Kidney tubule cell (primary cell): ENCODE measurements at regions not wholly inside any gene's neighbourhood (a gene's known extent, or its start where the extent isn't known, plus 50 kb on each side); places are given as distances from the start of the nearest gene placed in this dataset.
"Not testable (repeated sequence)": the region's sequence is repeated elsewhere in the genome, so short reads cannot be mapped to it uniquely, and the experiment has no call there.

Source experiments
- DNase-seq: peaks from one replicate; pipeline ENCODE4 v3.0.0-alpha.2; 2018; ENCODE audit warnings: low spot score

DNA sequence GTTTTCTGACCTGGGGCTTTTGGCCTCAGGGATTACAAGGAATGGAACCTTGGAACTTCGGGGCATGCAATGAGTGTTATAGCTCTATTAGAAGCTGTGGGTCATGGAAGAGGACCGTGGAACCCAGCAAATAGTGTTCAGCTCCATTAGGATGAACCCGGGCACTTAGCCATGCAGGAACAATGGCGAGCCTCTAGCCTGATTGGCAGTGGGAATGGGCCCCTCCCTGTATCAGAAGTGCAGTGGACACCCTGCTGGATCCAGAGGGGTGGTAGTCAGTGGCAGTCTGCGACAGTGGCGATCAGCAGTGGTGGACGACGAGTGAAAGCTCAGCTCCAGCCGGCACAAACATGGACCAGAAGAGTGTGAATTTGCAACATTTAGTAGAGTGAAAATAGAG is 315.4 kb upstream of the TECRL start:
- DNase-seq = no peak

DNA sequence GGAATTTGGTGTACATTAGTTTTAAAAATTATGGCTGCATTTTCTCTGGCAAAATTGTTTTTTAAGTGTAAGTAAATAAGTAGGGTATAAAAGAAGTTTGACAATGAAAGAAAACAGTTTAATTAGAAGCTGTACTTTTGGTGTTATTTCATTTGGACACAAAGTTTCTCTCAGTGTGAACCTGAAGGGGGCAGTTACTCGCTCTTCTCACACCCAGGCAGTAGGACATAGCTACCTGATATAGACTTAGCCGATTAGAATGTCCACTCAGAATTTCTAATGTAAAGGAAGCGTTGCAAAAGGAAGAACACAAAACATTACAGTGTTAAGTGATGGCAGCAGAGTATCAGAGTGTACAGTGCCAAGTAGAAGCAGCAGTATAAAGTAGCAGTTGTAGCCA is 311.9 kb upstream of the TECRL start:
- no peak for DNase-seq

DNA sequence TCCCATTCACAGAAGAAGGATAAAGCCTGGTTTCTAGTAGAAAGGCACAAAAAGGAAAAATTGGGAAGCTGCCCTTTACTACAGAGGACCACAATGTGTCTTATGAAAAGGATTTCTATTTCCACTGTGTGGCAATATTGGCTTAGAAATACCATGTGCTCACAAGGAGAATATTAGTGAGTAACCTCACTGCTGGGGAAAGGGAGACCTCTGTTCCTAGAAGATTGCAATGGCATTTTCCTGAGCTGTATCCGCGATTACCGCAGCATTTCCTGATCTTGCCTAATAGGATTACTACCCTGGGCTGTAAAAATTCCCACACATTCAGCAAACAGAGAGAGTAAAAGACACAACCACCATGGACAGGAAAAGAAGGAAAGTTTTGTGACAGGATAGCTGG is 308.8 kb upstream of the TECRL start:
- DNase-seq = peak; percentile 60

DNA sequence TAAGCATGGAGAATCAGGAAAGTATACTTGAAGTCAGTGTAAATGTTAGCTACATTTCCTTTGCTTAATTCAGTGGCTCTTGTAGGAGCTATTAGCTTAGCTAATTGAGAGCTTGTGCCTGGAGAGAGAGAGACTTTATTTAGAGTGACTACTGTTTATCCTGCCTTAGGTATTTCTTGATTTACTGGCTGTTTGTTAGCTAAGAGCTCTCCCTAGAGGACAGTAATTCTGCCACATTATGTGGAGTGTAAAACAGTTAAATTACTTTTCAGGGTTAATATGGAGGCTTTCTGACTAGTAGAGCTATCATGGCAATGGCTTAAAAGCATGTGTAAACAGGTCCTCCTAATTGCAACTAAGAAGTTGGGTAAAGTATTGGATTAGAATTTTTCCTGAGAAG is 306.5 kb upstream of the TECRL start:
- no peak for DNase-seq

DNA sequence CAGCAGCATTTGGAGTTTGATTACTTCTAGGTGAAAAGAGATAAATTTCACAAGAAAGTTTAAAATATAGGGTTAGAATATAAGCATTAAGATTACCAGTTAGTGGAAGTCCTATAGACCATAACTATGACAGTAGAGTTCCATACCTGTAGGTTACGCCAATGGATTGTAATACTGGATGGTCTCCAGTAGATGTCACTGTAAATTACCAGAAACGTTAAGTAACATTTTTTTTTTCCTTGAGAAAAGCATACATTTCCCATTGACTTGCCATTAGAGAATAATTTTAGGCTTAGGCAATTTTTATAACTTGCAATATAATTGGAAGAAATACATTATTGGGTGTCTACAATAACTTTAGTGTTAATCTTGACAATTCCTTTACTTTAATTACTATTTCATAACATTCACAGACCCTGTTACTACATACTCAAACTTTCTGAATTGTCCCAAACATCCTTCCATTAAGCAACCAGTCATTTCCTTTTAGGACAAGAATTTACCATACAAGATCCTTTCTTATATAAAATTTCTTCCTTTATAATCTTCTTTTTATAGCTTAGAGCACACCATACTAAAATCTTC is 304.1 kb upstream of the TECRL start:
- peak; percentile 50 for DNase-seq

DNA sequence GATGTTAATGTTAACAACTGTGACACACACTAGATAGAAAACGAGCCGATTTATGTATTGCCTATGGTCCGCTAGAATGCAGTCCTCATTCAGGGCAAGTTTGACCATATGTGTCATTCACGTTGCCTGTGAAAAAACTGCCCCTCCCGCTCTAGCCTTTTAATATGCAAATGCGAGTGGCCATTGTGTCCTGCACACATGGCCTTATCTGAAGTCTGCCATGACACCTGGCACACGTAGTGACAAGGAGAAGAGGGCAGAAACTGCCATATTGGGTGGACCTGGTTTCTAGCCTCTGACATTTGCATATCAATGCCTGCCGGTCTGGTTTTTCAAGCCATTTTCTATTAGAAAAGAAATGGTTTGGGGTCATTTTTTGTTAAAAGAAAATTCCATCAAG is 303.3 kb upstream of the TECRL start:
- DNase-seq = no peak

DNA sequence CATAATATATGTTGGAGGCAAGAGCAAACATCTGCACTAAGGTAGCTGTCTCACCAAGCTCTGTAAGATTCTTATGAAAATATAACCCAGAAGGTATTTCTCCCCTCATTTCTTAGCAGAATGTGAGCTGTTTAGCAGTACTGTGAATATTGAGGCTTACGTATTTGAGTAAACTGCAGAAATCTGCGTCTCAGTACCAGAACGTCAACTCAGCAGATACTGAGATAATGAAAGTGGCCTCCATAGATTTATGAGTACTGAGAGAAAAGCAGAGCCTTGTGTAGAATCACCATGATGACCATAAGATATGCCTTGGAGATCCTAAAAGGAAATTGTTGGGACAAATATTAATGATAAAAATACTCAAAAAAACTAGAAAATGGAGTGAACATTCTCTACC is 296.7 kb upstream of the TECRL start:
- no peak for DNase-seq

DNA sequence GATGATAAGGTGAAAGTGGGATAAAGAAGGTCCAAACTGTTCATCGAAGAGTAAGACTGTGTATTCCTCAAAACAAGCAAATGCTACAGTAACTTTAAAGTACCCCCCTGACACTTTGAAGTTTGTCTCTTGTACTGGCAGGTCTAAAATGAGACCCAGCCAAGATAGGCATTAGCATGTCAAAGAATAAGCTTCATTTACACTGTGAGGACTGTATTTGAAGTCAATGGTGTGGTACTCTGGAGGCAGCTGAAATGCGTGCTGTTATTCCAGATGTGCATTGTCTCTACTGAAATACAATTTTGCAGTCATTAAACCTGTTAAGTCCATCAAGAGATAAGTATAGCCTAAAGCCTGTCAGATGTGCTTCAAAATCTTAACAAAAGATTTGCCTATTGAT is 288.9 kb upstream of the TECRL start:
- DNase-seq = no peak

DNA sequence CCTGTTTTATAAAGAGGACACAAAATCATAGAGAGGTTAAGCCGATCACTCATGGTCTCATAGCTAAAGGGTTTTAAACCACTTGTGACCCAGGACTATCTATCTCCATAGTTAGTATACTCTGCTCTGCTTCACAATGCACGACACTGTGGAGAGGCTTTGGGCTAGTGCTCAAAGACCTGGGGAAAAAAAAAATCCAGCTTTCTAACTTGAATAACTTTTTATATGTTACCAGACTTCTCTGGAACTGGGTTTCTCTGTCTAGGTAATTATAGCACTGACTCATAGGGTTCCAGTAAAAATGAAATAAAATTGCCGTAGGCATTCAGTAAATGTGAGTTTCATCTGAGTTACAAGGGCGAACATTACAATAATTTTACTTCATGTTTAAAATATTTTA is 273.7 kb upstream of the TECRL start:
- no peak for DNase-seq

DNA sequence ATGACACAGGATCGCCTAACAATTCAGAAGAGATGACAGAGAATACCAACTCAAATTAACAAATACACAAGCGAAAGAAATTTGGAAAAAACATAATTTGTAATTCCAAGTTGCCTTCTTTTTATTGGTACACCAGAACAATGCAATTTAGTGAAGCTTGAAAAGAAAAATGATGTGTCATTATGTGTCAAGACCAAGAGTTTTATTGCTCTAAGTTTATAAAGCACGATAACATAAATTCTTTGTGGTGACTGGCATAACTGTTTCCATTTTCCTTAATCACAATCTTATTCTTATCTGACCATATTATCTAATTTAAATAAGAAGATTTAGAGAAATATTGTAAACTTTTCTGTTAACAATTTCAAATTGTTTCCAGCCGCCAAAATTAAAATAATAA is 273.2 kb upstream of the TECRL start:
- no peak for DNase-seq

DNA sequence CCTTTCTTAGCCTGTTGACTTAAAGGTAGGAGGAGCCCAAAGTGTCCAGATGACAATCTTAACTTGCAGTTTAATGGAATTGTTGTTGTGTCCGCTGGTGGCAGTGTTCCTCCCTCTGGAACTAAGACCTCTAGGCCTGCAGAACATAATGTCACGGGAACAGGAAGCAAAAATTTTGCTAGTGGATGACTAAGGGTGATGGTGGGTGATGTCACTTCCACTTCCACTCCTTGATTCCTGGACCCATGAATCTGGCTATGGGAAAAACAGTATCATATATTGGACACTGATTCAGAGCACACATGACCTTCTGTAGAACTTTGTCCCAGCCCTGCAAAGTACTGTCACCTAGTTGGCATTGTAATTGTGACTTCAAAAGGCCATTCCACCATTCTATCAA is 263.9 kb upstream of the TECRL start:
- not testable (repeated sequence) for DNase-seq

DNA sequence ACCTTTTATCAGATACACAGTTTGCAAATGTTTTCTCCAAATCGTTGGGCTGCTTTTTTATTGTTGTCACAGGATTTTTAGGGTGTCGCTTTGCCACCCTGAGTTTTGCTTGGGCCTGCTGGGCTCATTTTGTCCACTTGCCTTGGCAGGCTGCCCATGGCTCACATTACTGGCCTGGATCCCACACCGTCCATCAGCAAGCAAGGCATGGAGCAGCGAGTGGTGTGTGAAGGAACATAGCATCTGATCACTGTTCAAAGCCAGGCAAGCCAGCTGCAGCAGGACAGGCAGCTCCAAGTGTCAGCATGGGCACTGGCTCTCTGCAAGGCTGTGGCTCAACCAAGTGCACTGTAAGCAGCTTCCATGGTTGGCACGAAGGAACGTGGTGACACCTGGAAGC is 261.4 kb upstream of the TECRL start:
- DNase-seq = no peak

DNA sequence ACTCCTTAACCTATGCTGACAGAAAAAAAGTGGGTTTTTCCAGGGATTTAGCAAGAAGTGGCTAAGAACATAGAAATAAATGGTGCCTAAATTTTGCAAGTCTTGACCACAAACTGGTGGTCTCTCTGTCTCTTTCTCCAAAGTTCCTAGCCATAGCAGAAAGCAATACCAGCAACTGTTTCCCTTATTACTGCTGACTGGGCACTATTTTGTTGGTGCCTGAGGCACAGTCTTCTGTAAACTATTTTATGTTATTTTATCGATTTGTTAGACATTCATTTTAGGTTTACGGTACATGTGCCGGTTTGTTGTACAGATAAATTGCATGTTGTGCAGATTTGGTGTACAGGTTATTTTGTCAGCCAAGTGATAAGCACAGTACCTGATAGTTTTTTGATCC is 234.6 kb upstream of the TECRL start:
- no peak for DNase-seq

DNA sequence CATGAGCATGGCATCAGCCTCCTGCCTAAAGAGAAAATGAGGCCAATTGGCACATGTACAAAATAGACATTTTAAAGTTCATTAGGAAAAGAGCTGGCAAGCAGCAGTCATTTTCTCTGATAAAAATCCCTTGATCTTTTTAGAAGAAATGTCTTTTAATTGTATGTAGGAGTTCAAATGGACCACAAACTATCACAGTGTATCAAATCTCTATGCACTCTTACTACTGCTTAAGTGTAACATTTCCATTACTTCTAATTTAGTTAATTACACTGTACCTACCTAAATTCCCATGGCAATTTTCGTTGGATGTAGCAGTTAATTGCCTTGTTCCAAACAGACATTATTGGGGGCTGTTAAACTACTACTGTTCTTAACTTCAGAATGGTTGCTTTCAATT is 233.7 kb upstream of the TECRL start:
- no peak for DNase-seq

DNA sequence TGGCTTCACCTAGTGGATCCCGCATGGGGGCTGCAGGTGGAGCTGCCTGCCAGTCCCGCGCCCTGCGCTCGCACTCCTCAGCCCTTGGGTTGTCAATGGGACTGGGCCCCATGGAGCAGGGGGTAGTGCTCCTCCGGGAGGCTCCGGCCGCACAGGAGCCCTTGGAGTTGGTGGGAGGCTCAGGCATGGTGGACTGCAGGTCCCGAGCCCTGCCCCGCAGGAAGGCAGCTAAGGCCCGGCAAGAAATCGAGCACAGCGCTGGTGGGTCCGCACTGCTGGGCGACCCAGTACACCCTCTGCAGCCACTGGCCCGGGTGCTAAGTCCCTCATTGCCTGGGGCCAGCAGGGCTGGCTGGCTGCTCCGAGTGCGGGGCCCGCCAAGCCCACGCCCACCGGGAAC is 231.2 kb upstream of the TECRL start:
- DNase-seq = not testable (repeated sequence)

DNA sequence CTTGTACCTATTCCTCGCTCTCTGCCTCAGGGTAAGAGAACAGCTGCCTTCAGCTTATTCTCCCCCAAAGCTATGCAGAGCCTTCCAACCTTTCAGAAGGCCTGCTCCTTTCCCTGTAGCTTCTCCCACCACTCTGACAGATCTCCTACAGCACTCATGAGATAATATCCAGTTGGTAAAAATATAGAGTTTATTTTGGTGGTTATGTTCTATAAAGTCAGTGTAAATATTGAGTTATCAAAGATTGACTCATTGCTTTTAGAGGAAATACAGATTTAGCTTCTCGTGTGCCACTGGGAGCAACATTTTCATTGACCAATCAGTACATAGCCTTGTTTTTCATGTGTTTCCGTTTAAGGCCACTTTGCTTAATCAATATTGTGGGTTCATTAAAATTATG is 216.2 kb upstream of the TECRL start:
- DNase-seq = no peak

DNA sequence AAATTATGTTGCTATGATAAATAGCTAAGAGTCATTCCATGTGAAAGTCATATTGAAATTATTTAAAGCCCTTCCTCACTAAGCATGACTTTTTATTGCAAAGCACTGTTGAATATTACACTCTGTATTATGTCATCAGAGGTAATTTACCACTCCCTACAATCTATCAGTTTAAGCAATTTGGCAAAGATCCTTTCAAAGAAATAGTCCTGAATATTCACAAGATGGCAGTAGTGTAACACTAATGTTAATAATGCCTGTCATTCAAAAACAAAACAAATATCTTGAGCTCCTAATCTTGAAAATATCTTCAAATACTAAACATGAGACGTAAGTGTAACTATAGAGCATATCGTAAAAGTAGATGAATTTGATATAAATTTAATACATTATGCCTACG is 208.6 kb upstream of the TECRL start:
- DNase-seq = peak; percentile 27

DNA sequence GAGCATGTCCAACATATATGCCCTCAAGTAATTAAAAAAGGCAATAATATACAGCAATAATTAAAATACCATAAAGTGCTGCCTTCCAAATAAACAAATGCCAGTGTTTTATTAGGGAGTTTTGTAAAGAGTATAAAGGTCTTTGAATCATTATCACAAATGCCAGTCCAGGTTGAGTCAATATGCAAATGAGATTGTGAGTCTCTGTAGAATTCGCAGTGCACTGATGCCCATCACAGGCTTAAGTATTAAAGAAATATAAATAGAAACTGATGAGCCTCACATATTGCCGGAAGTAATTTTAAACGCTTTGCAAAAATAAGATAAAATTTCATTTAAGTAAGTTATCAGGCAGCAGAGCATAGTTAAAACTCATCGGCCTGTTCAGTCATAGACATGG is 205.0 kb upstream of the TECRL start:
- peak; percentile 39 for DNase-seq

DNA sequence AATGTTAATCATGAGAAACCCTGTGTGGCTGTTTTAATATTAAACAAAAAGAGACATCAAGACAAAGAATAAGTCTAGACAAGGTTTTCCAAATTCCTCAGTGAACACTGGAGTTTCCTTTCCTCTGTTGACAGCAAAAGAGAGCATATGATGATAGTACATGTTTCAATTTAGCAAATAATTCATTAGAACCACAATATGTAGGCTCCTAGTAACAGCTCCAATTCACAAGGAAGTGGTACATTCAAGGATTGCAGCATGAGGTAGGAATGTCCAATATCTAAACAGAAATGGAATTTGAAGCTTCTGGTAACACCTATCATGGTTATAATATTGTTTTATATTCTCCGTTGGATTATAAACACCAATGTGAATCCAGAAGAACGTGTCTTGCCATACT is 203.8 kb upstream of the TECRL start:
- DNase-seq = peak; percentile 58

DNA sequence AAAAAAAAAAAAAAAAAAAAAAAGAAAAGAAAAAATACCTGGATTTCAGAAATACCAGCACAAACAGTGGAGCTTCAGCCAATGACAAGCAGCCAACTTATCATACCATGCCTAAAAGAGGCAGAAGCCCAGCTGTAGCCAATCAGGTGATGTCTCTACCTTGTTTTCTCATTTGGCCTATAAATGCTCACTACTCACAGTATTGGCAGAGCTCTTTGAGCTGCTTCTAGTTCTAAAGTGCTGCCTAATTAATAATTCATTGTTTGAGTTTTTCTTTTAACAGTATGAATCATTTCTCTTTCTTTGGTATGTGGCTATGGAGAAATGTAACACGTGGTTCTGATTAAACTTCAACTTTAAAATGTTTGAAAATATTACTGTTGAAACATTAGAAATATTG is 188.8 kb upstream of the TECRL start:
- peak; percentile 58 for DNase-seq

DNA sequence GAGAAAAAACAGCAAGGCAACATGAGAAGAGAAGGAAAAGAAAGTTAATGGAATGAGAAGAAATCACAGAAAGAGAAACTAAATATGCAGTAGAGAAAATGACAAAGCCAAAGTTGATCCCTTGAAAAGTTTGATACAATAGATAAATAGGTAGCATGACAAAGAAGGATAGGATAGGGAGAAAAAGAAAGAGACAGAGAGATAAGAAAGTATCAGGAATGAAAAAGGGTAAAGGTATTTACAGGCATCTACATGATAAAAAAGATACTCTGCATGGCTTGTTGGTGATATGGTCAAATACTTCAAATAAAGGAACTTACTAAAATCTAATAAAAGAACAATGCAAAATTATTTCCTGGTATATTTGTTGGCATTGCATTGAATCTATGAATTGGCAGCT is 185.5 kb upstream of the TECRL start:
- no peak for DNase-seq

DNA sequence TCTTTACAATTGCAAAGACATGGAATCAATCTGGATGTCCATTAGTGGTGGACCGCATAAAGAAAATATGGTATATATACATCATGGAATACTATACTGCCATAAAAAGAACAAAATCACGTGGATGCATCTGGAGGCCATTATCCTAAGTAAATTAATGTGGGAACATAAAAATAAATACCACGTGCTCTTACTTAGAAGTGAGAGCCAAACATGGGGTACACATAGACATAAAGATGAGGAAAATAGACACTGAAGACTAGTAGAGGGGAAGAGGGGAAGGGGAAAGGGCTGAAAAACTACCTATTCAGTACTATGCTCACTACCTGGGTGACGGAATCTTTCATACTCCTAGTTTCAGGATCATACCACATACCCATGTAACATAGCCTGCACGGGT is 179.3 kb upstream of the TECRL start:
- no peak for DNase-seq

DNA sequence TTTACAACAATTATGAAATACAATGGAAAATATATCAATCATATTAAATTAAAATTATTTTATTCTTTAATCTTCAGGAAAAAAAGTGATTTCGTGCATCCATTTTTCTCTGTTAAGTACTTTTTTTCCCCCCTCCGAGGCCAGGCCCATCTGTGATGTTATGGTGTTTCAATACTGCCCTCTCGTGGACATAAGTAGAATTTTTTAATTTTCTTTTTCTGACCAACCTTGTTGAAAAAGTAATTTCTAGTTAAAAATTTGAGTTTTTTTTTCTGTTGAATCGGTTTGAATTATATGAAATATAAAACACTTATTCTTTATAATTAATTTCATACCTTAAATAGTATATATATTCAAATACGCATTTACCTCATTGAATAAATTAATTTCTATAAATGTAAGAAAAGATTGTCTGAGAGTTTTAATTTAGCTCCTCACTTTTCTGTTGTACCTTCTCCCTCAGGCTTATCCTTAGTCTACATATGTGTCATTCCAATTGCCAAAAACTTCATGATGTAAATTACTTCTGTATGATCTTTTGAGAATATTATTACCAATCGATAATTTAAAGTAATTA is 175.8 kb upstream of the TECRL start:
- DNase-seq = peak; percentile 50

DNA sequence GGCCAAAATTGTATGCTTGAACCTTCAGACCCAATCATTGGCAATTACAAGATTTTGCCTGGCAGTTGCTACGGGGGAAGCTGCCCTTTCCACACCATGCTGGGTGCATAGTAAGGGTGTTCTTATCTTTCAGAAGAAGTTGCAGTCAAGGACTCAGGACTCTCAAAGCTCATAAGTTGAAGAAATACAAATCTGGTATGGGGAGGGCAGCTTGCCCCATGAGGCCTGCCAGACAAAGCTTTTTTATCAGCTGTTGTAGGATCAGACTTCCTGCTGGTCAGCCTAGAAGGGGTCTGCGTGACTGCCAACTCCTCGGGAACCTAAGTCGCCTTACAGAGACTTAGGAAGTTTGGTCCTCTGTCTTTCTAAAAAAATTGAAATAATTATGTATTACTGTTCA is 174.9 kb upstream of the TECRL start:
- DNase-seq = no peak

DNA sequence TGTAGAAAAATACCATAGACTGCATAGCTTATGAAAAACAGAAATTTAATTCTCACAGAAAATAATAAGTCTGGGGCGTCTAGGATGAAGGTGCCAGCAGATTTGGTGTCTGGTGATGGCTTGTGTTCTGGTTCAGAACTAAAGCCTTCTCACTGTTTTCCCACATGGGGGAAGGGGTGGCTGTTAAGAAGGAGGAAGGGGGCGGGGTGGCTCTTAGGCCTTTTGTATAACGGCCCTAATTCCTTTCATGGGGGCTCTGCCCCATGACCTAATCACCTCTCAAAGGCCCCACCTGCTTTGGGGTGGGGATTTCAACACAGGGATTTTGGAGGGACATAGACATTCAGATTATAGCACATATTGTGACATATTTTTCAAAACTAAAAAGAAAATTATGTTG is 173.2 kb upstream of the TECRL start:
- no peak for DNase-seq
